ENCODE measurements at regions not wholly inside any gene's neighbourhood (a gene's known extent, or its start where the extent isn't known, plus 50 kb on each side); places are given as distances from the start of the nearest gene placed in this dataset.

GRCh38 chr3:120526011-120526870, 69.9 kb upstream of the NDUFB4 start:
- no peak overlapping the region for H3K4me3 Mint-ChIP-seq
- POLR2A ChIA-PET, result no interaction called here

More at GRCh38 chr3:120526011-120526870, 69.9 kb upstream of the NDUFB4 start:
- TF ChIP-seq CTCF (IDR thresholded peaks at IDR 0.05) (no peak), EZH2 (IDR thresholded peaks at IDR 0.05; ENCODE audit: borderline replicate concordance, insufficient read depth, low read depth, low read length, poor library complexity, severe bottlenecking) (no peak)
- Mint-ChIP-seq H3K27ac (no peak overlapping the region), H3K9me3 (ENCODE audit: insufficient read depth) (no peaks in the 10 kb centered on the region), H3K27me3 (peaks cover 7% of the 10 kb centered on the region), H3K4me1 (no peaks in the 10 kb centered on the region)
- Histone ChIP-seq H3K27ac (ENCODE audit: low read length in 2 of 2) (no peak overlapping the region), H3K4me2 (replicated peaks; ENCODE audit: low read depth, low read length, poor library complexity, severe bottlenecking) (no peak overlapping the region), H3K9ac (ENCODE audit: low read length) (no peak overlapping the region), H3K4me3 (ENCODE audit: control extremely low read depth in 1 of 5, extremely low read depth in 1 of 5, insufficient read depth in 1 of 5, low read depth in 2 of 5, low read length in 4 of 5) (no peak overlapping the region), H3K36me3 (replicated peaks in 1 of 2; ENCODE audit: control extremely low read depth in 1 of 2, control insufficient read depth in 1 of 2, extremely low read depth in 1 of 2, insufficient read depth in 2 of 2, low read length in 1 of 2) (no peaks in the 10 kb centered on the region), H3K79me2 (ENCODE audit: control insufficient read depth, insufficient read depth, low read length) (no peaks in the 10 kb centered on the region), H3K4me1 (ENCODE audit: control insufficient read depth in 2 of 2, insufficient read depth in 2 of 2, low read length in 2 of 2) (no peaks in the 10 kb centered on the region), H4K20me1 (ENCODE audit: control insufficient read depth, insufficient read depth, low read length, poor library complexity, severe bottlenecking) (no peaks in the 10 kb centered on the region), H3K27me3 (replicated peaks in 1 of 4; ENCODE audit: control extremely low read depth in 1 of 4, control insufficient read depth in 3 of 4, insufficient read depth in 4 of 4, low read length in 3 of 4) (peaks cover 0 to 4% (median 2%) of the 10 kb centered on the region in 4 experiments), H2AFZ (ENCODE audit: insufficient read depth, low read depth, low read length, poor library complexity, severe bottlenecking) (no peak overlapping the region), H3K9me3 (ENCODE audit: control extremely low read depth in 1 of 3, control insufficient read depth in 2 of 3, insufficient read depth in 1 of 3, low read length in 2 of 3) (no peaks in the 10 kb centered on the region)
- CTCF ChIA-PET, result no interaction called here
- DNase-seq (no peak), ATAC-seq (ENCODE audit: low read depth) (no peak)
- intact Hi-C loops (cut with micrococcal nuclease), result no loop called here
- WGBS (ENCODE audit: insufficient coverage), result 70% methylated on average over 2 of the region's 3 CpGs
